Eye (tissue), 1 donor: ENCODE measurements at regions not wholly inside any gene's neighbourhood (a gene's known extent, or its start where the extent isn't known, plus 50 kb on each side); places are given as distances from the start of the nearest gene placed in this dataset.
A peak's percentile ranks its signal among the peaks of the same experiment; 100 is the strongest.

Source experiments
- DNase-seq: peaks from one replicate; pipeline ENCODE4 v3.0.0-alpha.2; 2015

- no peak for DNase-seq
Measured at GRCh38 chr3:46112984-46113383, 85.7 kb upstream of the XCR1 start.

- DNase-seq, result no peak
Measured at GRCh38 chr3:46112296-46112695, 85.0 kb upstream of the XCR1 start.

GRCh38 chr3:46110701-46111493 lies 83.6 kb upstream of the XCR1 start:
- no peak for DNase-seq

GRCh38 chr3:46107682-46108081 lies 80.4 kb upstream of the XCR1 start:
- DNase-seq, result no peak

GRCh38 chr3:46105306-46105919 lies 78.1 kb upstream of the XCR1 start:
- DNase-seq, result no peak

GRCh38 chr3:46104706-46105105 lies 77.4 kb upstream of the XCR1 start:
- no peak for DNase-seq

GRCh38 chr3:46102780-46103130 lies 75.5 kb upstream of the XCR1 start:
- DNase-seq, result no peak

- no peak for DNase-seq
Measured at GRCh38 chr3:46102059-46102779, 74.9 kb upstream of the XCR1 start.

- DNase-seq, result no peak
Measured at GRCh38 chr3:46100812-46101211, 73.5 kb upstream of the XCR1 start.

GRCh38 chr3:46098319-46098761 lies 71.1 kb upstream of the XCR1 start:
- no peak for DNase-seq

GRCh38 chr3:46097691-46098241 lies 70.5 kb upstream of the XCR1 start:
- DNase-seq, result no peak

GRCh38 chr3:46096781-46097180 lies 69.5 kb upstream of the XCR1 start:
- DNase-seq, result no peak

GRCh38 chr3:46096336-46096735 lies 69.1 kb upstream of the XCR1 start:
- DNase-seq, result no peak

GRCh38 chr3:46095307-46095706 lies 68.0 kb upstream of the XCR1 start:
- no peak for DNase-seq

GRCh38 chr3:46094506-46094905 lies 67.2 kb upstream of the XCR1 start:
- no peak for DNase-seq

GRCh38 chr3:46093966-46094365 lies 66.7 kb upstream of the XCR1 start:
- DNase-seq, result peak; percentile 57

GRCh38 chr3:46093327-46093942 lies 66.2 kb upstream of the XCR1 start:
- DNase-seq, result no peak

- no peak for DNase-seq
Measured at GRCh38 chr3:46092702-46093080, 65.4 kb upstream of the XCR1 start.

GRCh38 chr3:46091741-46092701 lies 64.7 kb upstream of the XCR1 start:
- DNase-seq, result no peak

GRCh38 chr3:46091046-46091445 lies 63.8 kb upstream of the XCR1 start:
- DNase-seq, result no peak

- no peak for DNase-seq
Measured at GRCh38 chr3:46090161-46090591, 62.9 kb upstream of the XCR1 start.
